Heart left ventricle (tissue), 13 donors: ENCODE measurements at regions not wholly inside any gene's neighbourhood (a gene's known extent, or its start where the extent isn't known, plus 50 kb on each side); places are given as distances from the start of the nearest gene placed in this dataset.

ENCODE experiments used
- POLR2A ChIP-seq, 2 donors: fragments of 450-650 bp; IDR thresholded peaks; one replicate each; pipeline ENCODE4 v1.6.1; 2017; ENCODE audit warnings: antibody characterized with exemption in 2 of 2, mild to moderate bottlenecking in 2 of 2, moderate library complexity in 2 of 2
- TF ChIP-seq, protein P1 (sequence below), 12 donors: fragments of 200-600 bp; sonication (generic) in 4 of 12; IDR thresholded peaks; one replicate each; pipeline versions ENCODE4 v1.5.0 to v1.8.0; 2018 to 2022; ENCODE audit warnings: antibody characterized with exemption in 12 of 12, mild to moderate bottlenecking in 5 of 12
- donor health status: ischemic (EF 13 %, LVEDD 7.1; RV severe dilation, severe dysfunction).
- donor health status: DM: no; HTN: yes; CAD: no.
- donor health status: DM: no; HTN: no; CAD: no.
- donor health status: ischemic (EF 25% LVEDD 6.9; RV normal size, moderate dysfunction).
- donor health status: ischemic (EF 25% LVEDD 5.7; RV mildly dilated, moderate dysfunction).
- donor health status: ischemic (EF 35%, LVEDD 5.7; RV mildly dilated, moderate dysfunction).
- donor health status: nonischemic (EF 11% LVEDD 7.7; RV severe dilation, severe dysfunction).
- donor health status: DM: yes; HTN: yes; CAD: no.
- donor health status: PGD.
- donor health status: ischemic (EF 29% LVEDD 5.4; RV normal size, mild dysfunction).
- donor health status: nonischemic (EF 23%, LVEDD 6.1; RV moderate dilation, normal function).

- TF ChIP-seq, protein P1, sequence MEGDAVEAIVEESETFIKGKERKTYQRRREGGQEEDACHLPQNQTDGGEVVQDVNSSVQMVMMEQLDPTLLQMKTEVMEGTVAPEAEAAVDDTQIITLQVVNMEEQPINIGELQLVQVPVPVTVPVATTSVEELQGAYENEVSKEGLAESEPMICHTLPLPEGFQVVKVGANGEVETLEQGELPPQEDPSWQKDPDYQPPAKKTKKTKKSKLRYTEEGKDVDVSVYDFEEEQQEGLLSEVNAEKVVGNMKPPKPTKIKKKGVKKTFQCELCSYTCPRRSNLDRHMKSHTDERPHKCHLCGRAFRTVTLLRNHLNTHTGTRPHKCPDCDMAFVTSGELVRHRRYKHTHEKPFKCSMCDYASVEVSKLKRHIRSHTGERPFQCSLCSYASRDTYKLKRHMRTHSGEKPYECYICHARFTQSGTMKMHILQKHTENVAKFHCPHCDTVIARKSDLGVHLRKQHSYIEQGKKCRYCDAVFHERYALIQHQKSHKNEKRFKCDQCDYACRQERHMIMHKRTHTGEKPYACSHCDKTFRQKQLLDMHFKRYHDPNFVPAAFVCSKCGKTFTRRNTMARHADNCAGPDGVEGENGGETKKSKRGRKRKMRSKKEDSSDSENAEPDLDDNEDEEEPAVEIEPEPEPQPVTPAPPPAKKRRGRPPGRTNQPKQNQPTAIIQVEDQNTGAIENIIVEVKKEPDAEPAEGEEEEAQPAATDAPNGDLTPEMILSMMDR (IDR thresholded peaks at IDR 0.05), result no peak
- no peak for TF ChIP-seq POLR2A (IDR thresholded peaks at IDR 0.05)
These were observed 151.1 kb upstream of the PKP2 start for GRCh38 chr12:33047666-33048065.
